GM18909 (cell line): ENCODE measurements at regions not wholly inside any gene's neighbourhood (a gene's known extent, or its start where the extent isn't known, plus 50 kb on each side); places are given as distances from the start of the nearest gene placed in this dataset.
"Not testable (repeated sequence)": the region's sequence is repeated elsewhere in the genome, so short reads cannot be mapped to it uniquely, and the experiment has no call there.

Experiments used
- ATAC-seq: cut with Tn5 transposase; IDR thresholded peaks from one replicate; pipeline ENCODE4 v1.9.1; 2021; ENCODE audit warnings: mild to moderate bottlenecking; ENCODE audit not compliant: unreplicated experiment, poor library complexity

DNA sequence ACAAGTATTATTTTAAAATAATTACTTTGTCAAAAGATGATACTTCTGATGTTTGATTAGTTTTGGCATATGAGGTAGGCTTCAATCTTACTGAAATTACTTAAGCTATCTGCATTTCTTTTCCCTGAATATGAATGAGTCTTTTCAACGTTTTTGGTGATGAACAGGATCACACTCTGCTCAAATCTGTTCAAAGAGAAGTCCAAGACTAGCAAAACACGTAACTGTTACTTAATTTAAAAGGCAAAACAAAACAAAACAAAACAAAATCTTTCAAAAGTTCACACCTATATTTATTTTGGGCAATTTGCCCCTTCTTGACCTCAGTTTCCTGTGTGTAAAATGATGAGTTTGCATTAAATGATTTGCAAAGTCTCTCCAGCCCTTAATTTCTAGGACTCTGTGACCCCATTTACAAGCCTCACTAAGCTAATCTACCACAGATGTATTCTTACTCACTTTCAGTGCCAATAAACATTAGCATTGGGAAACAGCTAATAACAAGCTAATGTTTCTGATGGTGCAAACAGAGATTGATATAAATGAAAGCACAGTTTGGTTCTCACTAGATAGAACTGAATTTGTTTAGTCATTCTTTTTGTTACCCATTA is 865.4 kb downstream of the LTN1 start:
- ATAC-seq: no peak

DNA sequence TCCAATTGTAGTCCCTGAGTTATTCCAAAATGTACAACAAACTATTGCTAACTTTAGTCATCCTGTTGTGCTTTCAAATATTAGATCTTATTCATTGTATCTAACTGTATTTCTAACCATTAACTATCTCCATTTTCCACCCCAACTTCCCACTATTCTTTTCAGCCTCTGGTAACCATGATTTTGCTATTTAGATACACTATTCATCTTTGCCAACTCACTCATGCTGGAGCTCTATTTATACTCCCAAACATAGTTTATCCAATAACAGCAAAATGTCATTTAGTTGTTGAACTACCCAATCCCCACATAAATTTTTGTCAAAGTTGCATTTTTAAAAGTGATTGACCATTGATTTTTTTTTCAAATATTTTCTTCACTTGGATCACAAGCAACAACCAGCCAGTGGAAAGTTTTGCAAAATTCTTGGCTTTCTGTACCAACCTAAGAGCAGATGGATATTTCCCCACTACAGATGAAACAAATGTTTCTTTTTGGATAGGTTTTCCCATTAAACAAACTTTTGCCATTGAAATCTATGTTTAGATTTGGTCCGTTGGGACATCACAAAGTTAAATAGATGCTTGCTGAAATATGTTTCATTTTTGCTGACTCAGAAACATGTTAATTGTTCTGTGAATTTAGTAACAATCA is 866.0 kb downstream of the LTN1 start:
- ATAC-seq: no peak

DNA sequence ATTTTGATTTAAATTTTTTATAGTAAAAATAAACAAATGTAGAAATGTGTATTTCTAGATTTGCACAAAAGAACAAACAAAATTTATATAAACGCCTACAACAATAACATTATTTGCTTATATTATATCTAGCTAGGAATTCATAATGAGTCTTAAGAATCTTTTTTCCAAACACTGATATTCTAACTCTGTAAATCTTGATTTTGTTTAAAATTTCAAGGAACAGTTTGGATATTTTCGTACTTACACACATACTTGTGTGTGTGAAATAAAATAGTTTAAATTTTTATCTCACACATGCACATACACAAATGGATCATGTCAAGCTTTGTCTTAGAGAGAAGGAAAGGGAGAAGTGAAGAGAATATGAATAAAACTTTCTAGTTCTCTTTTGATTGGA is 868.1 kb downstream of the LTN1 start:
- no peak for ATAC-seq

DNA sequence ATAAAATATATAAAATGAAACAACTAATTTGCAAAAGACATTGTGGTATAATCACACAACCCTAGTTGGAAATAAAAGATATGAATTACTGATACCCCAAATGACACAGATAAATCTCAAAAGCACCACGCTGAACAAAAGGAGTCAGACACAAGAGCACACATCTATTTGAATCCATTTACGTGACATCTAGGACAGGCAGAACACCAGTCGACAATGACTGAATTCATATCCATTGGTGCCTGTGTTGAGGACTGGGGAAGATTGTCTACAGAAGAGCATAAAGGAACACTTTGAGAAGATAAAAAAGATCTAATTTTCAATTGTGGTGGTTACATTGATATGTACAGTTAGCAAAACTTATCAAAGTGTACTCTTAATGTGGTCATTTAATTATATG is 874.1 kb downstream of the LTN1 start:
- no peak for ATAC-seq

DNA sequence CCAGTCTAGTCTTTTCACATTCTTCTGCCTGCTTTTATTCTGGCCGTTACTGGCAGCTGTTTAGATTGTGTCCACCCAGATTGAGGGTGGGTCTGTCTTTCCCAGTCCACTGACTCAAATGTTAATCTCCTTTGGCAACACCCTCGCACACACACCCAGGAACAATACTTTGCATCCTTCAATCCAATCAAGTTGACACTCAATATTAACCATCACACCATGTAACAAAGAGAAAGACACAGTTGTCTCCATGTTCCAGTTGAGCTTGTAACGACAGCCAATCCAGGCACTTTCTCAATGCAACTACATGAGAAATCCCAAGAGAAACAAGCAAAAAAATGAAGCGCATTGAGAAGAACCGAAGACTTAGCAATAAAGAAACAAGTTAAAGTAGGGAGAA is 877.7 kb downstream of the LTN1 start:
- not testable (repeated sequence) for ATAC-seq

DNA sequence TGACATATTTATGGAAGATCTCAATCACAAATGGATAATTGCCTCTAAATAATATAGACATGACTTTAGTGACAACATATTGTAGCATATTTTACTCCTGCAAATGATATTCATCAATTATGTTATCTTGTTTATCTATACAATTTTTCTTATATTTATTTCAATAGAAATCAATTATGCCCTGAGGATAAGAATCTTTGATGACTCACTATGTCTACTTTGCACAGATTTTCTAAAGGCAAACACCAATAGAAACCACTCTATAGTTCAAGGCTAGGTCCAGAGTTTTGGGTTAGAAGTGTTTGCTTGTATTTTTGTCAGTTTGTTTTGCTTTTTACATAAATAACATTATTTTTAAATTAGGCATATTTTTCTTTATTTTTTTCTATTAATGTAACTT is 879.0 kb downstream of the LTN1 start:
- ATAC-seq: no peak

DNA sequence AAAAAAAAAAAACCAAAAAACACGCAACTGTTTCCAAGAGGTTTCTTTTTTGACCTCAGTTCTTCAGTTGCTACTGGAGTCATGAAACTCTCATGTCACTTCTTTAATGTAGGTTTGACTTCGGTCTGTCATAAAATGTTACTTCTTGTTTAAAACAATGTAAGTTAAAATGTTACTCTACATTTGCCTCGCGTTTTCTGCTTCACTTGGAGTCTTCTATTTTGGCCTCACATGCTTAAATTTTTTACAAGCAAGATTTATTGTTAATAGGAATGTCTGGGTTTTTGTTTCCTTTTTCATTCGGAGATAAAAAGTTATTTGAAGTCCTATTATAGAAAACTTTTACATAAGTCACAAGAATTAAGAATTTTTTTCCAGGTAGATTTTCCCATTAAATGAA is 880.2 kb downstream of the LTN1 start:
- no peak for ATAC-seq

DNA sequence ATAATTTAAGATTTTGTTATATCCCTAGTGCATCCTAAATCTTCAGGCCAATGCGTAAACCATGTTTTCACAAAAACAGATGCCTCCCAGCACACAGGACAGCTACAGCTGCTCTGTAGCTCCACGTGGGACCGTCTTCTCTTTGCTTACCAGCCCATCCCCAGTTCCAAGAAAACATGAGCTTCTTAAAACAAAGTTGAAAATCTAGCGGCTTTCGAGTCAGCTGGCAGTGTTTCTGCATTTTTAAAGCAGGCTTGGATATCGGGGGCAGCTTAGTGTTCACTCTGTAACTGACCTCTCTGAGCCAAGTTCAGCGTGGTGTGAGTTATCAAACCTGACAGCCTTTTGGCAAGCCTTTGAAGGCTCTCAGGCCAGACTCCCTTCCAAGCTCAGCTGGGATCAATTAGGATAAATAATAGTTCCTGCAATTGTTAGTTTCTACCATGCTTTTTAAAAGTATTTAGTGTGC is 881.5 kb downstream of the LTN1 start:
- no peak for ATAC-seq

DNA sequence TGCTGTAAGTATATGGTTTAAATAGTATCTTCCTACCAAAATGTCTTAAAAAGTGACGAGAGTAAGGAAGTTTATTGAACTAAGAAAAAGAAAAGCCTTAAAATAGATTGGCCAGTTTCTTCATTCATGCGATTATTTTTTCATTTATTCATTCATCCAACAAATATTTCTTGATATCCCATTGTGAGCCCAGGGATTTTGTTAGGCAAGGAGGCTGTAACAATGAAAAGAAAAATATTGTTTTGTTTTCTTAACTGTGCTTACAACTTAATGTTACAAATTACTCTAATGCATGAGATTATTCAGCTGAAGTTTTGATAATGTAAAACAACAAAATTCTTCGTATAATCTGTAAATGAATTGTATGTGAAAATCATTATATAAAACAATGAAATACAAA is 882.0 kb downstream of the LTN1 start:
- no peak for ATAC-seq

DNA sequence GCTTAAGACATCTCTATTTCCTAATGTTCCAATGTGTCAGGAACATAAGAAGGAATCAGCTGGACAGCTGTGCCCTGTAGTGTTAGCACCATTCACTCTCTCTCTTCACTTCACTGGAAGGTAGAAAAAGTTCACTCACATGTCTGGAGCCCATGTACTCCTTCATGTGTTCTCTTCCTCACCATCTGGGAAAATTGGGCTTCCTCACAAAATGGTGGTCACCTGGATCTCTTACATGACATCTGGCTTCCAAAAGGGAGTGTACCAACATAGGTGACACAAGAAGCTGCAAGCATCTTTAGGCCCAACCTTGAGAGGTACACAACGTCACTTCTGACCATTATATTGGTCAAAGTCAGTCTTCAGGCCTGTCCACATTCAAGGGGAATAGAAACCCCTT is 882.6 kb downstream of the LTN1 start:
- no peak for ATAC-seq

DNA sequence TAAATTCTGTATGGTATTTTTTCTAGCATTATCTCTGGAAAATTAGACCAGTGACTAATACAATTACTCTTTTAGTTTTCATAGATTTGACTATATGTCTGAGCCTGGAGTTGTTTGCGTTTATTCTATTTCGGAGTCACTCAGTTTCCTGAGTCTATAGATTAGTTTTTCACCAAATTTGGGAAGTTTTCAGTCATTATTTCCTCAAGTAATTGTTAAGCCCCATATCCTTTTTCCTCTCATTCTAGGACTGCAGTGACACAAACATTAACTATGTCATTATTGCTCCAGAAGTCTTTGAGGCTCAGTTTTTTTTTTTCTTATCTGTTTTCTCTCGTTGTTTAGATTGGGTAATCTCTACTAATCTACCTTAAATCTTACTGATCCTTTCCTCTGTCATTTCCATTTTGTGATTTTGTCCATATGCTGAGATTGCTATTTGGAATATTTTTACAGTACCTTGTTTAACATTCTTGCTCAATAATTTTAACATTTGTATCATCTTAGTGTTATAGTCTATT is 886.2 kb downstream of the LTN1 start:
- ATAC-seq: no peak

DNA sequence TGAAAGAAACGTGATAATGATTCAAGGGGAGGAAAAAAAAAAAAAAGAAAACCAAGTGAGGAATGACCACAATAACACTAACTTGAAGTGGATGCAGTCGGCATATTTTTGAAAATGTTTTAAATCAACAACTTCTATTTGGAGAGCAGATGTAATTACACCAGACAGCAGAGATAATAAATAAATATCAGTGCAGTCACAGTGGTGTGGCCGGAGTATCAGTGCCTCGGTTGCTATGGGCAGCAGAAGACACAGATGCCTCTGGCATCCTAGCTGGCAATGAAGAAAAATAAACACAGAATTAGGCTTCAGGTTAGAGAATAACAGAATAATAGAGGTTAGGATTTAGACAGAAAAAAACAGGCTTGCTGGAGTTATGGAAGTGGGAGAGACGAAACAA is 888.3 kb downstream of the LTN1 start:
- no peak for ATAC-seq

DNA sequence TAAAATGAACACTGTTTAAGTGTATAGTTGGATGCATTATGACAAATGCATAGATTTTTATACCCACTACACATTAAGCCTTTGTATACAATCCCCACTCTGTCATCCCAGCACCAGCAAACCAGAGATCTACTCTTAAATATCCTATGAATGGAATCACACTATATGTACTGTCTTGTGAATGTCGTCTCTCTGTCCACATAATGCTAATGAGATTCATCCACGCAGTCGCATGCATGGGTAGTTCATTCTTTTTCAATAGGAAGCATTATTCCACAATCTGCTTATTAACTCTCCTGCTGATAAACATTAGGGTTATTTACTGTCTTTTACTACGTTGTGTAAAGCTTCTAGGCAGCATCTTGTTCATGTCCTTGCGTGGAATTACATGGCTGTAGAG is 892.3 kb downstream of the LTN1 start:
- ATAC-seq: no peak

DNA sequence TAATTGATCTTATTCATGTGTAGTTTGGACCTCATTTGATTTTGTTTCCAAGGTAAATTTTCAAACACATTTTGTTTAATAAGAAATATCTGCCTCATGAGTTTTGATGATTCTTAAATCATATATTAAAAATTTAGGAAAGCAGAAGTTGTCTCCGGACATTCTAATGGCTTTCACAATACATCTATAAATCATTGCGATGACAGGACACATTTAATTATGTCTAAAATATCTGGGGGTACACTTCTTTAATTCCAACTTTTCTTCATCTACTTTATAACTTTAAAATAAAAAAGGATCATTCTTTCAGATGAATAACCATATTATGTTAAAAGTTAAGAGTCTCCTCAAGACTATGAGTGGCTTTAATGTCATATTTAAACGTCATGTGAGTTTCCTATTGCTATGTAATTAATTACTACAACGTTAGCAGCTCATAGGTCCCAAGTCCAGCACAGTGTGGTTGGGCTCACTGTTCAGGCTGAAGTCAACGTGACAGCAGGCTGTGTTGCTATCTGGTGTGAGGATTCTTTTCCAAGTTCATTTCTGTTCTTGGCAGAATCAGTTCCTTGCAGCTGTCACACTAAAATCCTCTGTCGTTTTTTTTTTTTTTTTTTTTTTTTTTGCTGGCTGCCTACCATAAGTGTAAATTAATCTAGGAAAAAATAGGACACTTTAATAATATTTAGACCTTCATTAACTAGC is 893.5 kb downstream of the LTN1 start:
- no peak for ATAC-seq

DNA sequence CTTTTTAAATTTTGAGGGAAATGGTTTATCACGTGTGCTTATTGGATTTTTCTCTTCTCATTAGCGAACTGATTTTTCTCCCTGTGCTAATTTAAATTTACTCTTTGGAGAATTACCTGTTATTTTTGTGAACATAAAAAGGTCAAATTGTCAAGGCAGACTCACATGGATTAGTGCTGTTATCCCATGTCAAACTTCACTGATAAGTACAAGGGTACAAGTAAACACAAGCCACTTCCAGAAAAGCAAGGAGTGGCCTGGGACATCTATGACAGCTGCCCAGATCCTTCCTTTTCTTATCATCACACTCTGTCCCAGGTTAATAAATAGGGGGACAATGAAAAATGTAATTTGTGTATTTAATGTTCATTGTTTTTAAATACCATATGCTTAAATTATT is 901.2 kb downstream of the LTN1 start:
- no peak for ATAC-seq

DNA sequence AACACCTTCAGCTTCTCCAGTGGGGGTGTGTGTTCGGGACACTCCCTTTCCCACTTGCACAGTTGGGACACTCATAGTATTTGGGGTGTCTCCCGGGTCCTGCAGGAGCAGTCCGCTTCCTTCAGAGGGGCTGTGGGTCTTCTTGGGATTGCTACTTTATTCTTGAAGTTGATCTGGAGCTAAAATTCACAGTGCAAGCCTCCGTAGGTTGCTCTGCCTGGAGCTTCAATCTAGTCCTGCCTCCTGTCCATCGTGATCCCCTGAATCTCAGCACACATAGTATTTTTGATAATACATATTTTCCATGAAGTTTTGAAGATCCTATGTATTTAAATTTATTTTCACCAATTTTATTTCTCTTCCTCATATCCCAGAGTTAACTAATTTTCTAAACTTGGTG is 902.1 kb downstream of the LTN1 start:
- no peak for ATAC-seq

DNA sequence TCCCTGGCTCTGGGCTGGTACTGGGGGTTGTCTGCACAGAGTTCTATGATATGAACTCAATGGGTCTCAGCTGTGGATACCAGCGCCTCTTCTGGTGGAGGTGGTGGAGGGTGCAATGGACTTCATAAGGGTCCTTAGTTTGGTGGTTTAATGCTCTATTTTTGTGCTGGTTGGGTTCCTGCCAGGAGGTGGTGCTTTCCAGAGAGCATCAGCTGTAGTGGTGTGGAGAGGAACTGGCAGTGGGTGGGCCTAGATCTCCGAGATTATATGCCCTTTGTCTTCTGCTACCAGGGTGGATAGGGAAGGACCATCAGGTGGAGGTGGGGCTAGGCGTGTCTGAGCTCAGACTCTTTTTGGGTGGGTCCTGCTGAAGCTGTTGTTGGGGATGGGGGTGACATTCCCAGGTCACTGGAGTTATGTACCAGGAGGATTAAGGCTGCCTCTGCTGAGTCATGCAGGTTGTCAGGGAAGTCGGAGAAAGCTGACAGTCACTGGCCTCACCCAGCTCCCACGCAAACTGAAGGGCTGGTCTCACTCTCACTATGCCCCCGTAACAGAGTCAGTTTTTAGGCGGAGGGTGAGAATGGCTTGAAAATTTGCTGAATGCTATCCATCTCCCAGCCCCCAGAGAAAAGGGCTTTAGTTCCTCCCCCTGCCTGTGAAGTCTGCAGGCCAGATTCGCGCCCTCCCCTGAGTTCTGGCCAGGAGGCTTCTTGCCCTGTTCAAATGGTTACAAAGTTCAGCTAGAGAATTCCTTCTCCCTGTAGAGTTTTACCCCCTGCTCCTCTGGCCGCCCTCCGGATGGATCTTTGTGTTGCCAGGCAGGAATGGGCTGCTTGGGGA is 902.9 kb downstream of the LTN1 start:
- ATAC-seq: no peak

DNA sequence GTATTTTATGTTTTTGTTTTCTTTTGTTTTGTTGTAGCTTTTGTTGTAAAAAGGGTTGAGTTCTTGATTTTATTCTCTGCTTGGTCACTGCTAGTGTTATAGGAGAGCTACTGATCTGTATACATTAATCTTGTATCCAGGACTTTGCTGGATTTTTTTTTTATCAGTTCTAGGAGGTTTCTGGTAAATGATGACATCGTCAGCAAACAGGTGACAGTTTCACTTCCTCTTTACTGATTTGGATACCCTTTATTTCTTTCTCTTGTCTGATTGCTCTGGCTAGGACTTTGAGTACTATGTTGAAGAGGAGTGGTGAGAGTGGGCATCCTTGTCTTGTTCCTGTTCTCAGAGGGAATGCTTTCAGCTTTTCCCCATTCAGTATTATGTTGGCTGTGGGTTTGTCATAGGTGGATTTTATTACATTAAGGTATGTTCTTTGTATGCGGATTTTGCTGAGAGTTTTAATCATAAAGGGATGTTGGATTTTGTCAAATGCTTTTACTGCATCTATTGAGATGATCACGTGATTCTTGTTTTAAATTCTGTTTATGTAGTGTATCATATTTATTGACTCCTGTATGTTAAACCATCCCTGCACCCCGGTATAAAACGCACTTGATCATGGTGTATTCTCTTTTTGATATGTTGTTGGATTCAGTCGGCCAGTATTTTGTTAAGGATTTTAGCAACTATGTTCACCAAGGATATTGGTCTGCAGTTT is 905.7 kb downstream of the LTN1 start:
- no peak for ATAC-seq

DNA sequence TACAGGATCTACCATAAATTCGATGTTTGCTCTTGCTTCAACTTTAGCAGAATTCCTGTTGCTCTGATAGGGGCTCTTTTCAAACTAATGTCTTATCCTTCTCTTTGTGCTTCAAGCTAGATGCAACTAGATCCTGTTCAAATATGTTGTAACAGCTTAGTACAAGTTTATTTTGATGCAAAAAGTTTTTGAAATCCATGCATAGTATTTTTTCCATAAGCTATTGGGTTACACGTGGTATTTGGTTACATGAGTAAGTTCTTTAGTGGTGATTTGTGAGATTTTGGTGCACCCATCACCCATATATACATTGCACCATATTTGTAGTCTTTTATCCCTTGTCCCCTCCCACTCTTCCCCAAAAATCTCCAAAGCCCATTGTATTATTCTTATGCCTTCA is 907.7 kb downstream of the LTN1 start:
- no peak for ATAC-seq

DNA sequence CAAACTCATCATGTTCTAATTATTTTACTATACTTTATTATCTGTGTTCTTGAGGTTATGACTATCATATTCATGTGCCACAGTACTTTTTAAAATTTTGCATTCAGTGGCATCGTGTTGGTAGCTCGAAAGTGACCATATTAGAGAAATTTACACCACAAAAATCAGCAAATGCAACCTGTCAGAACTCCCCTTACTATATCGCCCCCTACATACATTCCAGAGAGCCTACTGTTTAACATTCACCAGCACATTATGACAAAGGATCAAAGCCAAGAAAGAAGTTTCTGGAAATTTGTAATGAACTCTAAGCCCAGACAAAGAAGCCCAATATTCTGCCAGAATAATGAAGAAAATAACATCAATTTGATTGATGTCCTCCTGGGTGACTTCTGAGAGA is 909.3 kb downstream of the LTN1 start:
- ATAC-seq: no peak
